ENCODE measurements at regions not wholly inside any gene's neighbourhood (a gene's known extent, or its start where the extent isn't known, plus 50 kb on each side); places are given as distances from the start of the nearest gene placed in this dataset.

DNA sequence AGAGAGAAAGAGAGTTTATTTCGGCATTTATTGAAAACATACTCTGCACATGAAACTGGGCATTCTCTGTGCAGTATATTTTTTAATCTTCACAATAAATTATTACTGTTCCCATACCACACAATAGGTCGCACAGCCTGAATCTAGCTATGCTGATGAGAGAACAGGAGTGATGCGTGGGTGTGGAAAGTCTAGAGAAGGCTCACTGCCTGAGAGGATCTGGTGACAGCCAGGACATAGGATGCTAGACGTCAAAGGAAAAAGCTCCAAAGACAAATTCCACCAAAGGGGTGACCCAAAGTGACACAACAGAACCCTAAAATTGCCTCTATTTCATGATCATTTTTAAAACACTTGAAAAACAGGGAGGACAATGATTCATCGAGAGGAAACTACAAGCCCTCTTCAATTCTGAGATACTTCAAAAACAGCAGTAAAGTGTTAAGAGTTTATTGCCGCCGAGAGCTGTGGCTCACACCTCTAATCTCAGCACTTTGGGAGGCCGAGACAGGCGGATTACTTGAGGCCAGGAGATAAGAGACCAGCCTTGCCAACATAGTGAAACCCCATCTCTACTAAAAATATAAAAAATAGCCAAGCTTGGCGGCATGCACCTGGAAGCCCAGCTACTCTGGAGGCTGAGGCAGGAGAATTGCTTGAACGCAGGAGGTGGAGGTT is 189.6 kb upstream of the NBEA start:
- no peak for DNase-seq (ENCODE audit: low read depth)

DNA sequence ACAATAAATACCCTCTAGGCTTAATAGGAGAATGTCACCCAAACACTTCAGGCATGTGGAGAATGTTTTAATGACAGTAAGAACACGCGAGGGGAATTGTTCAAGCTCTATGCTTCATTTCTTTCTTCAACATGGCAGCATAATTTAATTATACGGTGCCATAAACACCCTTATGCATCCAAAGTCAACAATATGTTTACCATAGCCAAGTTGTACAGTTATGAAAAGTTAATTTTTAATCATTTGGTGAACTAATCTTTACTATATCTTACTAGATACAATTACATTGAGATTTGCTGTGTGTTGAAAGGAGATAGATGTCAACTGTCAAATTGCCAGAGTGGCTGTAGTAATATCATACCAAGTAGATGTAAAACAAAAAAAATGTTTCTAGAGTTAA is 185.9 kb upstream of the NBEA start:
- DNase-seq (ENCODE audit: low read depth), result no peak

DNA sequence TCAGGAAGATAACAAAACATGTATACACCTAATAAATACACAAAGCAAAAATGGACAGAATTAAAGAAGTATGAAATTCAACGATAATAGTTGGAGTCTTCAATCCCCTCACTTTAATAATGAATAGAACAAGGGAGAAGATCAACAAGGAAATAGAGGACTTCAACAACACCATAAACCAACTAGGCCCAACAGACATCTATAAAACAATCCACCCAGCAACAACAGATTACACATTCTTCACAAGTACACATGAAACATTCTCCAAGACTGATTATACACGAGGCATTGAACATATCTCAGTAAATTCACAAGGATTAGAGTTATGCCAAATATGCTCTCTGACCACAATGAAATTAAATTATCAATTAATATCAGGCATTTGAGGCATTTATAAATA is 185.5 kb upstream of the NBEA start:
- no peak for DNase-seq (ENCODE audit: low read depth)

DNA sequence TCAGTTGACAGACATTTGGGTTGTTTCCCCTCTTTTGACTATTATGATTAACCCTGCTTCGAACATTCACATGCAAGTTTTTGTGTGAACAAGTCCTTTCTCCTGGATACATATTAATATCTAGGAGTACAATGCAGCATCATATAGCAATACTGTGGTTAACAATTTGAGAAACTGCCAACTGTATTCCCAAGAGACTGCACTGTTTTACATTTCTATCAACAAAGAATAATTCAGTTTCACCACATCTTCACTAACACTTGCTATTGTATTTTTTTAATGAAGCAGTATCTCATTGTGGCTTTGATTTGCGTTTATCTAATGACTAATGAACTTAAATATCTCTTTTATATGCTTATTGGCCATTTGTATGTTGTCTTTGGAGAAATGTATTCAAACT is 184.6 kb upstream of the NBEA start:
- DNase-seq (ENCODE audit: low read depth), result no peak

DNA sequence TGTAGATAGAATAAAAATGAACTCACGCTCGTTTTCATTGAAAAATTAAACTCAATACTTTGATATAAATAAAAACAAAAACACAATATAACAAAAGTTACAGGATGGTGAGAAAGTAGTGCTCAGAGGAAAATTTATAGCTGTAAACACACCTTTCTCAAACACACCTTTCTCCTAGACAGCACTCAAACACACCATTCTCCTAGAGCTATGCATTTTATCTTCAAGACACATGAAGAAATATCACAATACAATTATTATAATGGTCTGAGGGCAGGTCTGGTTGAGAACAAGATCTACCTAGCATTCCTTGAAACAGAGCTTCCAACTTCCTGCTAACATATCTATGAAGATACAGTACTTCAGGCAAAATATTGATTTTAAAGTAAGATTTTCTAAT is 183.4 kb upstream of the NBEA start:
- DNase-seq (ENCODE audit: low read depth), result no peak

DNA sequence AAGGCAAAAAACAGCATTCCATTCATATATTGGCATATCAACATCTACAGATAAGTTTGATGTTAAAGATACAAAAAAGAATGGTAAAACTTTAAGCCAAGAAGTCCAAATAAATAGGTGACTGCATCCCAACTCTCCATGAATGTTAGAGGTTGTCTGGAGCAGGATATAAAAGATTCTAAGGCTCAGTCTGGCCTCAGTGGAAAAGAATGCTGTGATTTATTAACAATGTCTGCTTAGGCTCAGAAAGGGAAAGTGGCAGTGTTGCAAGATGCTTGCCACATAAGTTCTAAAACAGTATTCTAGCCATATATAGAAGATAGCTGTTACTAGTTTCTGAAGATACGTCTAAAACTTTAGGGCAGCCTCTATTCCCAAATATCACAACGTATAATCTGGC is 179.8 kb upstream of the NBEA start:
- no peak for DNase-seq (ENCODE audit: low read depth)

DNA sequence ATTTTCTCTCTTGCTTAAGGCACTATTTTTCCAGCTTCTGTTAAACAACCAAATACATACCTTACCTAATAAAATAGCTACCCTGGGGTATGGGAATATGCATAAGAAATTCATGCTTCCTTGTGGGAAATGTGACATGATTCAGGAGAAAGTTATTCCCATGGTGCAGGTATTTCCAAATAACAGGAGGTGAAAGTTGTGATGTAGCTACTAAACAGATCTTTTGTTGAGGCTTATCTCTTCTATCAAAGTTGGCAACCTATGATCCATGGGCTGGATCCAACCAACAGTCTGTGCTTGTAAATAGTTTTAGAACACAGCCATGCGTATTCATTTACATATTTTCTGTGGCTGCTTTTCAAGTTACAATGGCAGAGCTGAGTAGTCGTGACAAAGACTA is 177.8 kb upstream of the NBEA start:
- no peak for DNase-seq (ENCODE audit: low read depth)

DNA sequence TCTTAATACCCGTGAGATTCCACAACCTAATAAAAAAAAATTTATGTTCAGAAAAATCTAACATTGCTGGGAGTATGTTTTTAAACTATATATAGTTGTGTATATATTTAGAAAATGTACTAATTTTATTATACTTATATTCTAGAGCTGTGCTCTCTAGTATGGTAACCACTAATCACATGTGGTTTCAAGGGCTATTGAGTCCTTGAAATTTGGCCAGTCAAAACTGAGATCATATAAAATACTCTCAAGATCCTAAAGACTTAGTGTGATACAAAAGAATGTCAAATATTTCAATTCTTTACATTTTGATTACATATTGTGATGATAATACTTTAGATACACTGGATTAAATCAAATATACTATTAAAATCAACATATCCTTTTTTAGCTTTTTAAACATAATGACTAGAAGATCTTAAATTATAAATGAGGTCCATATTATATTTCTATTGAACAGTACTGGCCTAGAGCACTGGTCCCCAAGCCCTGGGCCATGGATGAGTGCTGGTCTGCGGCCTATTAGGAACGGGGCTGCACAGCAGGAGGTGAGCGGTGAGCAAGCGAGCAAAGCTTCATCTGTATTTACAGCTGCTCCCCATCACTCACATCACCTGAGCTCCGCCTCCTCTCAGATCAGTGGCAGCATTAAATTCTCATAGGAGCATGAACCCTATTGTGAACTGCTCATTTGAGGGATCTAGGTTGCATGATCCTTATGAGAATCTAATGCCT is 176.5 kb upstream of the NBEA start:
- DNase-seq (ENCODE audit: low read depth), result no peak

DNA sequence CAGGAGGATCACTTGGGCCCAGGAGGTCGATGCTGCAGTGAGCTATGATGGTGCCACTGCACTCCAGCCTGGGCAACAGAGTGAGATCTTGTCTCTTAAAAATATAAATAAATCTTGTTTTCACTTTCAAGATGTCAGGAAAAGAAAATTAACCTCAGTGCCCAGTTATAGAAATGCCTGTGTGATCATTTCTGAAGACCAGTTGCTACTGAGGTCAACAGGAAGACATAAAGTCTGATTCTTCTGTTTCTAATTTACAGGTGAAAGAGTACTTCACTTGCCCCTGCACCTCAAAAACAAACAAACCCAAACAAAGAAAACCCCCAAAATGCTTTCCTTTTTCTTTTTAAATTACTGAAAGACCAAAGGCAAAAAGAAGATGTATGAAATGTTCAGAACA is 174.3 kb upstream of the NBEA start:
- no peak for DNase-seq (ENCODE audit: low read depth)

DNA sequence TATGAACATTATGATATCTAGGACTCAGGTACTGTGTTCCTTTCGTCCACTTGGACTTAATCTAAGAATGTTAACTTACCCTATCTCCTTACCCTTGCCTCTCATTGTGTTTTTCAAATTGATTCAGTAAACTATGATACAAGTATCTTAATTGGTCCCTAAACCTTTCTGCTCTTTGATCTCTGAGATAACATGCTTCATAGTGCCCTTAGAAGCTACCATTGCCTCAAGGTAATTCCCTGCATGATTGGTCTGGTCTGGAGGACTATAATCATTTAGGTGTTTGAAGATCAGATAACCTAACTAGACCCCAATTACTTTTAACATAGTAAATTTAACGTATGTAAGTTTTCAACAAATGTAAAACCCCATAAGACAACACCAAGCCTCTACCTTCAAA is 169.9 kb upstream of the NBEA start:
- no peak for DNase-seq (ENCODE audit: low read depth)

DNA sequence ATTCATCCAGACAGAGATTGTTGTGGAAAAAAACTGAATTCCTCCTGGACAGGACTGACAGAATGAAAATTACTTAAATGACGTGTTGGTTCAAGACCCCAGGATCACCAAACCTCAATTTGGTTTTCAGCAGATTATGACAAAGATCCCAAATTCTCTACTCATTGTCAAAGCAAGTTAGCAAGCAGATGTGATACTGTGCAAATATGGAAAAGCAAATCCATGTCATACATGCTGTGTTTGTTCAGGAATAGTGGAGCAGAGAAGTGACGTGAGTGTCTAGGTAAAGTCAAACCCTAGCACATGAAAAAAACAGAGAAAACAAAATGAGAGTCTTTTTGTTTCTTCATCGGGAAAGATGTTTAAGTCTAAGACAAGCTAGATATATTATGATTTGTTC is 169.2 kb upstream of the NBEA start:
- DNase-seq (ENCODE audit: low read depth), result no peak

DNA sequence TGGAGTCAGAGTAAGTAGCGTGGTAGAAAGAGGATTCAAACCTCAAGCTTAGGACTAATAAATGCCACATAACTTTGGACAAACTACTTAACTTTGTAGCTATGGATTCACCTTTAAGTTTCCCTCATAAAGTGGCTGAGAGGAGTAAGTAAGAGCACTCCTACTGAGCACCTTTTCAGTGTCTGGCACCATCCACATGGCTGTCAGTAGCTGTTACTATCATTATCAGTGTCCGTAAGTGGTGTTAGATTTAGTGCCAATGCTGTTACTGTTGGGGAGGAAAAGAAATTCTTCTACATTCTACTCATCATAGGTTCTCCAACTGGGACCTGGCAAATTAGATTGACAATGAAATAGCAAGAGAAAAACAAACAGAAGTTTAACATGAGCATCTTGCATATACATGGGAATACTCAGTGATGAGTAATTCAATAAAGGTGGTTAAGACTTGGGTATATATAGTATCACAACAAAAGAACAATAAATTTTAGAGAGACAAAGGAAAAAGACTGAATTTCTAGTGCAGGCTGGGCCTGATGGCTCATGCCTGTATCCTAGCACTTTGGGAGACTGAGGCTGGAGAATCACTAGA is 165.6 kb upstream of the NBEA start:
- DNase-seq (ENCODE audit: low read depth), result no peak

DNA sequence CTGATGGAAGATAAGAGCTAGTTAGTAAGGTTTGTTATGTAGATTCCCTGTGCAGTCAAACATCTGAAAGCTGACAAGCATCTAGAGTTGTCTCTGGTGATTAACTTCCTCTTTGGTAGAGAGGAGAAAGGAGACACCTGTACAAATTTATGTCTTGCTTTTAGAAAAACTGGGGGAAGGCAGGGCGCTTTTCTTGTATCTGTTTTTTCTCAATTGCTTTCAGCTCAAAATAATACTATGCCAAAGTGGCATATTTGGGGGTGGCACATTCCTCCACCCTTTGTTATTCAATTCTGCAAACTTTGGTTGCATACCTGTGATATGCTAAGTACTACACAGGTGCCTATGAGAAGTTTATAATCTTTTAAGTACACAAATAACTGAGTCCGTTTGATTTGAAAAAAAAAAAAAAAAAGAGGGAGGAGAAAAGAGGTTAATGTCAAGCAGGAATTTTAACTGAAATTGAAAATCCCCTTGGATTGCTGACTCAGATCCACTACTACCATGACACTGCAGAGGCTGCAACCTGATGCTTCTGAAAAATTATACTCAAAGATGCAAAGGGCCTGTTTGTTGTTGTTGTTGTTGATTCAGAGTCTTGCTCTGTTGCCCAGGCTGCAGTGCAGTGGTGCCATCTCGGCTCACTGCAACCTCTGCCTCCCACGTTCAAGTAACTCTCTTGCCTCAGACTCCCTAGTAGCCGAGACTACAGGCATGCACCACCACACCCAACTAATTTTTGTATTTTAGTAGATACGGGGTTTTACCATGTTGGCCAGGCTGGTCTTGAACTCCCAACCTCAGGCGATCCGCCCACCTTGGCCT is 164.8 kb upstream of the NBEA start:
- DNase-seq (ENCODE audit: low read depth), result no peak

DNA sequence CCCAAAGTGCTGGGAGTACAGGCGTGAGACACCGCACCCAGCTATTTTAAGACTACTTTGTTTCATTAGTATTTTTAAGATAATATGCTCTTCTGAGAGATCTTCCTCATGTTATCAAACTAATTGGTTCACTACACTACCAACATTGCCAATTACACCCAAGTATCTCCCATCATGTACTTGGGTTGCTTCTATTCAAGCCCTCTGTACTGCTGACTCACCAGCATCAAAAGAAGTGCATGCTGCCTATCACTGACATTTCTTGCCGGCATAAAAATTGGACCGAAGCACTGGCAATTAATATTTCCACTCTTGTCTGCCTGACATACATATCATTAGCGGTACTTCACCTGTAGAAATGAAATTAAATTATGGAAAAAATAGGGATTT is 164.2 kb upstream of the NBEA start:
- no peak for DNase-seq (ENCODE audit: low read depth)

DNA sequence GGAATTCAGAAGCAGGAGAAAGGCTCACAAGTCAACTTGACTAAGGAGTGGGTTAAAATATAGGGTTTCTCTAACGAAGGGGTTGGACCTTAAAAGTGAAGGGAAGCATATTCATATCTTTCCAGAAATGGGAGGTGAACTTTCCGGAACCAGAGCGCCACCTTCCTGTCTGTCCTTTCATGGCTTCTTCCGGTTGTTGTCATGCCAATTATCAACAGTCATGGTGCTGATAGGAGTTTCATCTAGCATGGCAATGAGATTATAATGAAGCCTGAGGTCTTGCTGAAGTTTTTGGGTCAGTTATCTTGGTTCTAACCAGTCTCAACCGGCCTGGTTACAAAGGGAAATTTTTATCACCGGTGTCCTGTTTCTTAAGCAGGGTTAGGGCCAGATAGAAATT is 162.9 kb upstream of the NBEA start:
- peak; percentile 1 for DNase-seq (ENCODE audit: low read depth)

DNA sequence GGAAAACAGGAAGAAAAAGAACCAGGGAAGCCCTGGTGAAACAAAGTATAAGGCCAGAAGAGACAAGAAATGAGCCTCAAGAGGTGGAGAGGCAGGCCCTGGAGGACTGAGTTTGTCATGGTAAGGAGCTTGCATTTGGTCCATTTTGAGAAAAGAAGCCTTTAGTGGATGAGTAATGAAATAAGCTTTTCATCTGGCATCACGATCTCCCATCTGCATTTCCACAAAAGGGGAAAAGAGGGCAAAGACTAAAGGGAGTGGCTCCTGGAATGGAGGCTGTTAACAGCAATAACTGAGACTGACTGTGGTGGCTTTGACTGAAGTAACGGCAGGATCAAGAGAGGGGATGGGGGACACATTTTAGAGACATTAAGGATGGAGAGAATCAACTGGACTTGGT is 148.8 kb upstream of the NBEA start:
- no peak for DNase-seq (ENCODE audit: low read depth)

DNA sequence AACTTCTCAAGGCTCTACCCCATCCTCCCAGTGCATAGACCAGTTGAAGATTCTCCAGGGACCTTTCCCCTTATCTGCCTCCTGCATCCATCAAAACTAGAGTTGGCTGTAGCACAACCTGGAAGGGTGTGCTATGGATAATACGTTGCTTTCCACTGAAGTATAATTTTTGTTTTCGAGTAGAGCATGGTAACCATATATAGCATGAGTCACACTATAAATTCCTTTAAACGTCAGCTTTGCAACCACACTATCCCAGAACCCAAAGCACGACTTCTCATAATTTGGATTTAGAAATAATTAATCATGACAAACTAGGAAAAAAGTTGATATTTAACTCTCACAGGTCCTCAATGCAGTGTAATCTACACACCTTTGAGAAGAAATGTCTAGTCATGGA is 138.3 kb upstream of the NBEA start:
- DNase-seq (ENCODE audit: low read depth), result no peak

DNA sequence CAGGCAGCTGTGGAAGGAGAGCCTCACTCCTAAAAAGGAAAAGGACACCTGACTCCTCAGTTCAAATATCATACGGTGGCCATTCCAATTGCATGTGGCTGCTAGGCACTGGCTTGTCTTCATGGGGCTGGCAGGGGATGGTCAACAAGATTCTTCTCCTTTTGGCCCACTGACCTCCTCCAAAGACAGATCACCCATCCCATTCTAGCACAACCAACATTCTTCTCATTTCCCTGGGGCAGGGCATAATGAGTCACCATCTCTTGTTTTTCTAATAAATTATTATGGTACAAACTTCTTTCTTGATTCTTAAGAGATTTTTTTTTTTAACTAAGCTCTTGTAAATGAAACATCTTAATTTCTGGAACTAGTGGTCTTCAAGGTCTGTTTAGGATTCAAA is 136.7 kb upstream of the NBEA start:
- DNase-seq (ENCODE audit: low read depth), result no peak

DNA sequence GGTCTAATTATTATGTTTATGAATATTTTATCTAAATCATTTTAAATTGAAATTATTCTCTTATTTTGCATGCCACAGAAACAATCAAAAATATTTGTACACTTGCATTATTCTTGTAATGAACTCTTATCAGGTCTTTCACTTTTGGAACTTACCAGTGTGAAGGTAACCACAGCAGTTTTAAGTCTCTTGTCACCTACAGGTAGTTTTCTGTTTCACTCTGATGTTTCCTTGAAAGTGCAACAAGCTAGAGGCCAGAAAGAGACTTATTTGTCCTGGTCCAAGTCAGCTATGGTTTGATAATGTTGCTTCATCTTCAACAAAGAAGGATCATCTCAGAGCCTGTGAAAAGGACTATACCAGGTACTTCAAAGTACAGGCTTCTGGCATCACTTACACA is 133.4 kb upstream of the NBEA start:
- DNase-seq (ENCODE audit: low read depth), result no peak

DNA sequence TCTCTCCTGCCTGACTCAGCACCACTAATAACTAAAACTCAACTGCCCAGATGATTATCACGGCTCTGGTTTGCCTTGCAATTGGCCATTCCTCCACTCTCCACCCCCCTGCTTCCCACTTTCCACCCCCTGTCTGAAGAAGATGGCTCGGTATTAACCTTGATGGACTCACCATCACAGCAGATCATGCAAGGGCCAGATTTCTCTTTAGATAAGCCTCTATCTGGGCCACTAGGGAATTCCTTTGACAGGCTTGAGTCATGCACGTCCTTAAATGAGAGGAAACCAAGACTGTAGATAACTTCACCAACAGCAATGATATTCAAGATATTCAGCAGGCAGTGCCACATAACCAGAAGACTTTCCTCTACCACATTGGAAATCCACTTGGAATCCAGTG is 131.1 kb upstream of the NBEA start:
- no peak for DNase-seq (ENCODE audit: low read depth)

DNA sequence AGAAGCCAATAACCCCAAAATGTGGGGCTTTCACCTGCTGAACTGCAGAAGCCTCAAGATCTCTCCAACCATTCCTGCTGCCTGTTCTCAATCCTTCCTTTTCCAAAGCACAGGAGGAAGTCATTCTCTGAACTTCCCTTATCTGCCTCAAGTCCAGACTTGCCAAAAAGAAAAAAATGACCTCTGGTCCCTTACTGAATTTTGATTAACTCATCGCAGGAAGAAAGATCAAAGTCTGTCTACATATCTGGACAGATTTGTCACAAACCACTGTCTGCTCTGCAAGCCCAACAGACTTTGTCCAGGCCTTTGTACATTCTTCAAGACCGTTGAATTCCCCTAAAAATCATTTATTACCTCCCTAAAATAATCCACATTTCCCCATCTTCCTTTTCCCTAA is 126.5 kb upstream of the NBEA start:
- DNase-seq (ENCODE audit: low read depth), result no peak

DNA sequence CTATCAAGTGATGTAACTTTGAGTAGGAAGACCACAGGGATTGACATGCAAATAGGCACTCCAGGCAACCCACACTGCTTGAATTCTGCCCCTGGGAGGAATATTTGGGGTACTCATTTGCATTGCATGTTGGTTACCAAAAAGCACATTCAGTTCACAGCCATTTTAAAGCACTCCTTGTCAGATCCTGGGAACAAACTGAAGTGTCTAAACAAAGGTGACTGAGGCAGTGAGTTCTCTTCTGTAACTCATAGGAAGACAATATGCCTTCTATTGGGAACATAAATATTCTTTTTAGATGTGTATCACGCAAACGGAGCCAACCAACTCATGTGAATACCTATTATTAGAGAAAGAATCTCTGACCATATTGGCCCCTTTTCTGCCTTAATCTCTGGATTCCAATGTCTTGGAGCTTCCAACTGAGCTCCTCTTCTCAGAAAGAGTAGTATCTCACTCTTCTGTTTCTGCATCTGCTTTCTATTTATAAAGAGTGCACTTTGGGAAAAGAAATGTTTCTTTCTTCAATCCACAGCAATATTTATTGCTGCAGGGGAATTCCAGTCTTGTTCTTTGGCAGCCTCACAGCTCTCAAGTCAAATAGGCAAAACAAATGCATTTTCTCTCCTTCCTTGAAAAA is 125.7 kb upstream of the NBEA start:
- DNase-seq (ENCODE audit: low read depth), result peak; percentile 3
